Thoracic aorta (tissue), 2 donors: ENCODE measurements at regions not wholly inside any gene's neighbourhood (a gene's known extent, or its start where the extent isn't known, plus 50 kb on each side); places are given as distances from the start of the nearest gene placed in this dataset.

Source experiments
- ATAC-seq: fragments of 150-250 bp; one replicate; pipeline ENCODE4 v1.8.0; 2017; ENCODE audit warnings: low read depth; ENCODE audit not compliant: insufficient number of reproducible peaks, low FRiP score
- DNase-seq: peaks from one replicate; pipeline ENCODE4 v3.0.0-alpha.2; 2020; ENCODE audit warnings: low spot score
- H3K27ac ChIP-seq, 2 donors: fragments of 200-600 bp; sonication (generic); 1 replicate in 1 of 2; 2 replicates in 1 of 2; pipeline ENCODE4 v1.5.1; 2016; ENCODE audit warnings: mild to moderate bottlenecking in 2 of 2, moderate library complexity in 2 of 2
- H3K27me3 ChIP-seq: fragments of 200-600 bp; sonication (generic); replicated peaks from 2 replicates; pipeline ENCODE4 v1.6.0; 2016; ENCODE audit warnings: mild to moderate bottlenecking; ENCODE audit not compliant: insufficient read depth
- H3K36me3 ChIP-seq: fragments of 200-600 bp; sonication (generic); one replicate; pipeline ENCODE4 v1.5.1; 2016
- H3K4me1 ChIP-seq, 2 donors: fragments of 200-600 bp; sonication (generic); 1 replicate in 1 of 2; 2 replicates in 1 of 2; pipeline versions ENCODE4 v1.5.1 to v1.6.0; 2016; ENCODE audit warnings: low read depth in 2 of 2, mild to moderate bottlenecking in 1 of 2; ENCODE audit not compliant: control insufficient read depth in 1 of 2
- H3K4me3 ChIP-seq: fragments of 200-600 bp; sonication (generic); 2 replicates; pipeline ENCODE4 v1.5.1; 2016; ENCODE audit warnings: mild to moderate bottlenecking
- H3K9me3 ChIP-seq: fragments of 200-600 bp; sonication (generic); 2 replicates; pipeline ENCODE4 v1.5.1; 2016
- TF ChIP-seq, protein P1 (sequence below): fragments of 200-600 bp; sonication (generic); IDR thresholded peaks from one replicate; pipeline ENCODE4 v1.5.1; 2019; ENCODE audit warnings: antibody characterized with exemption

DNA sequence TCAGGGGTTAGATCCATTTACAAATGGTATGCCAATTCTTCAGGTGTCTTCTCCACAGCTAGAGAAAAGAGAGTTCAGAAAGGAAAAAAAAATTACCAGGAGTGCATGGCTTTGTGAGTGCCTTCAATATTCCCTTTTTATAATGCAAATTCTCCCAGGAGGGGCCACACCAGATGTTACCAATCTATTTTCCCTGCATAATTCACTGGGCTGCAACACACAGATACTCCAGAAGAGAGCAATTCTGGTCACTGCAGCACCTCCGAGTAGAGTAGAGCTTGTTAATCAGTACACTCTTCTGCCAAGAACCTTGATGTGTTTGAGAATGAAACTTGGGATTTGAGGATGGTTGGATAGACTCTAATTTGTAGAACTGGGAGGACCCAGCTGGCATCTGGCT, 80.7 kb upstream of the SPRED1 start:
- TF ChIP-seq, protein P1, sequence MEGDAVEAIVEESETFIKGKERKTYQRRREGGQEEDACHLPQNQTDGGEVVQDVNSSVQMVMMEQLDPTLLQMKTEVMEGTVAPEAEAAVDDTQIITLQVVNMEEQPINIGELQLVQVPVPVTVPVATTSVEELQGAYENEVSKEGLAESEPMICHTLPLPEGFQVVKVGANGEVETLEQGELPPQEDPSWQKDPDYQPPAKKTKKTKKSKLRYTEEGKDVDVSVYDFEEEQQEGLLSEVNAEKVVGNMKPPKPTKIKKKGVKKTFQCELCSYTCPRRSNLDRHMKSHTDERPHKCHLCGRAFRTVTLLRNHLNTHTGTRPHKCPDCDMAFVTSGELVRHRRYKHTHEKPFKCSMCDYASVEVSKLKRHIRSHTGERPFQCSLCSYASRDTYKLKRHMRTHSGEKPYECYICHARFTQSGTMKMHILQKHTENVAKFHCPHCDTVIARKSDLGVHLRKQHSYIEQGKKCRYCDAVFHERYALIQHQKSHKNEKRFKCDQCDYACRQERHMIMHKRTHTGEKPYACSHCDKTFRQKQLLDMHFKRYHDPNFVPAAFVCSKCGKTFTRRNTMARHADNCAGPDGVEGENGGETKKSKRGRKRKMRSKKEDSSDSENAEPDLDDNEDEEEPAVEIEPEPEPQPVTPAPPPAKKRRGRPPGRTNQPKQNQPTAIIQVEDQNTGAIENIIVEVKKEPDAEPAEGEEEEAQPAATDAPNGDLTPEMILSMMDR, result no peak
- no peaks in the 10 kb centered on the region for H3K27me3 ChIP-seq
- DNase-seq (no peak), ATAC-seq (no peak)
- no peak overlapping the region for H3K27ac ChIP-seq
- no peaks in the 10 kb centered on the region for H3K4me1 ChIP-seq
- no peaks in the 10 kb centered on the region for H3K9me3 ChIP-seq
- H3K4me3 ChIP-seq, result no peak overlapping the region
- H3K36me3 ChIP-seq, result no peaks in the 10 kb centered on the region

DNA sequence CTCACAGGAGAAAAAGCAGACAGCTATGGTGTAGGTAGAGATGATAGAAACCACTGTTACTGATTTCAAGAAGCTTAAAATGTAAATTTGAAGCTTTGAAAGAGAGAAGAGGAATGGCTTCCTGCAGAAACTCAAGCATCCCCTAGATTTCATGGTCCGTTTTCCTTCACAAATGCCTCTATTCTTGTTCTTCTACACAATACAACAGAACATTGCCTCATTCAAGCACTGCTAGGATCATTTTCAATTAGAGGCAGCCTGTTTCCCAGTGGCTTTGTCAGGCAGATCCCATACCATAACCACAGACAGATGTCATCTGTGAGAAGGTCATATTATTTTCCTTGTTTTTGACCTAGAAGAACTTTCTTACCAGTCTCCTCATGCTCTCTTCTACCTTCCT, 77.9 kb upstream of the SPRED1 start:
- no peak overlapping the region for H3K27ac ChIP-seq
- no peaks in the 10 kb centered on the region for H3K36me3 ChIP-seq
- ATAC-seq, result no peak
- H3K27me3 ChIP-seq, result no peaks in the 10 kb centered on the region
- H3K9me3 ChIP-seq, result no peaks in the 10 kb centered on the region
- DNase-seq, result no peak
- no peaks in the 10 kb centered on the region for H3K4me1 ChIP-seq
- TF ChIP-seq, protein P1, result no peak
- H3K4me3 ChIP-seq, result no peak overlapping the region

DNA sequence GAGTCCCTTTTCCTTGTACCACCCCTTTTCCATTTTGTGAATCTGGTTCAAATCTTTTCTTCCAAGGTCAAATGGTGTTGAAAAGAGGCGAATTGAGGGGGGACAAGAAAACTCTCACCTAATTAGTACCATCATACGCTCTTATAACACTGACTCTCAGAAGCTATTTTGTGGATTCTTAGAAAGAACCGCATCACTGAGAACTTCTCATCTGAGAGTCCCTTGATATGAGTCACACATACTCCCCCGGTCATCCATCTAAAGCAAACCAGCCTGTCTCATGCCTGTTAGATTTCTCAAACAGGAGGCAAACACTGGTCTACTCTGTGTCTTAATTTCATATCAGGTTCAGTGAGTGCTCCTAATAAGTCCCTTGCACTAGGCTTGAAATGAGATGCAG, 76.5 kb upstream of the SPRED1 start:
- Histone ChIP-seq H3K27me3 (no peaks in the 10 kb centered on the region), H3K4me1 (no peaks in the 10 kb centered on the region), H3K4me3 (no peak overlapping the region), H3K9me3 (no peaks in the 10 kb centered on the region), H3K36me3 (no peaks in the 10 kb centered on the region), H3K27ac (no peak overlapping the region)
- DNase-seq, result no peak
- ATAC-seq, result no peak
- TF ChIP-seq, protein P1, result no peak

DNA sequence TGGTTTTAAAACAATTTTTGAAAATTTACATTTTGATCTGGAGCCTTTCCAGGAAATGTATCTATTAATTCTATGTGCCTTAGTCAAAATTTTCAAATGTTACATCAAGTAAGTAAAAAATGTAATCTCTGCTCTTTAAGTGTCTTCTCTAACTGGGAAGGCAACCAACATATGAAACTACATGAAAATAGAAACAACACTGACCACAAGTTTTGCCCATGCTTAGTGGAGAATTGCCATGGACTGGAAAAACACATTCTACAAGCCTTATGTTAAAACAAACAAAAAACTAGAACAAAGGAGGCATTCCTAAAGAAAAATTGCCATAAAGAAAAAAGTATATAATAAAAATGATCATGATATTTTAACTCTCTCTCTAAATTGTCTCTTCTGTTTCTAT, 75.9 kb upstream of the SPRED1 start:
- no peaks in the 10 kb centered on the region for H3K27me3 ChIP-seq
- no peak overlapping the region for H3K27ac ChIP-seq
- H3K36me3 ChIP-seq, result no peaks in the 10 kb centered on the region
- H3K9me3 ChIP-seq, result no peaks in the 10 kb centered on the region
- no peak for DNase-seq
- no peaks in the 10 kb centered on the region for H3K4me1 ChIP-seq
- TF ChIP-seq, protein P1, result no peak
- ATAC-seq, result no peak
- no peak overlapping the region for H3K4me3 ChIP-seq

DNA sequence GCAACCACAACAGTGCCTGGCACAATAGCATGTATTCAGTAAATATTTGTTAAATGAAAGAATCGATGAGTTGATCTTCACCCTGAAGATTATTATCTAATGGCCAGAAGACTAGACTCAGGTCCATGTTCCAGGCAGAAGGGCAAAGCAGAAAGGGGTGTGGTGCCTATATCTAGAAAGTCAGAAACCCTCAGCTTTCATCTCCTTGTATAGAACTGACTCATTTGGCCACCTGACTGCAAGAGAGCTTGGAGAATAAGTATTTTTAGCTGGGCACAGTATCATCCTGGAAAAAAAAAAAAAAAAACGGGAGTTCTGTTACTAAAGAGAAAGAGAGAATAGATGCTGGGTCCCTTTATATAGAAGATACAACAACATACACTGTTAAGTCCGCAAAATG, 69.7 kb upstream of the SPRED1 start:
- Histone ChIP-seq H3K4me1 (no peaks in the 10 kb centered on the region), H3K4me3 (no peak overlapping the region), H3K9me3 (no peaks in the 10 kb centered on the region), H3K27me3 (no peaks in the 10 kb centered on the region), H3K27ac (no peak overlapping the region), H3K36me3 (no peaks in the 10 kb centered on the region)
- ATAC-seq, result no peak
- TF ChIP-seq, protein P1, result no peak
- DNase-seq, result no peak
